Osteoblast (primary cell): ENCODE measurements at regions not wholly inside any gene's neighbourhood (a gene's known extent, or its start where the extent isn't known, plus 50 kb on each side); places are given as distances from the start of the nearest gene placed in this dataset.
A peak's percentile ranks its signal among the peaks of the same experiment; 100 is the strongest.

ENCODE experiments used
- DNase-seq: peaks from one replicate; pipeline ENCODE4 v3.0.0; 2011; ENCODE audit warnings: low spot score, mixed read lengths; ENCODE audit not compliant: insufficient read length; ENCODE audit errors: missing footprints
- H2AFZ ChIP-seq: 2 replicates; pipeline ENCODE4 v1.6.0; 2011; ENCODE audit warnings: mild to moderate bottlenecking, low read length
- H3K27ac ChIP-seq: 2 replicates; pipeline ENCODE4 v1.5.1; 2011; ENCODE audit warnings: mild to moderate bottlenecking, low read depth, low read length, moderate library complexity
- H3K27me3 ChIP-seq: 2 replicates; pipeline ENCODE4 v1.6.0; 2012; ENCODE audit warnings: mild to moderate bottlenecking, control low read depth, inconsistent platforms, low read length, moderate library complexity; ENCODE audit not compliant: insufficient read depth
- H3K36me3 ChIP-seq: 2 replicates; pipeline ENCODE4 v1.5.1; 2011; ENCODE audit warnings: mild to moderate bottlenecking, low read length, control low read depth, moderate library complexity; ENCODE audit not compliant: insufficient read depth
- H3K4me1 ChIP-seq: 2 replicates; pipeline ENCODE4 v1.5.1; 2011; ENCODE audit warnings: mild to moderate bottlenecking, low read length, control low read depth, moderate library complexity; ENCODE audit not compliant: insufficient read depth
- H3K4me2 ChIP-seq: 2 replicates; pipeline ENCODE4 v1.6.0; 2011; ENCODE audit warnings: mild to moderate bottlenecking, low read length; ENCODE audit not compliant: insufficient read depth
- H3K4me3 ChIP-seq: fragments of 200-600 bp; sonication (generic); 3 replicates; pipeline ENCODE4 v1.5.1; 2012; ENCODE audit warnings: mild to moderate bottlenecking, low read length, inconsistent platforms; ENCODE audit not compliant: insufficient read depth
- H3K79me2 ChIP-seq: 2 replicates; pipeline ENCODE4 v1.6.0; 2012; ENCODE audit warnings: mild to moderate bottlenecking, low read length, control low read depth, inconsistent platforms; ENCODE audit not compliant: insufficient read depth
- H3K9me3 ChIP-seq: 2 replicates; pipeline ENCODE4 v1.5.1; 2011; ENCODE audit warnings: low read depth, low read length, control low read depth
- H4K20me1 ChIP-seq: 2 replicates; pipeline ENCODE4 v1.6.0; 2012; ENCODE audit warnings: mild to moderate bottlenecking, low read length, control low read depth; ENCODE audit not compliant: insufficient read depth
- TF ChIP-seq, protein P1 (sequence below): IDR thresholded peaks from 2 replicates; pipeline ENCODE4 v1.5.1; 2011; ENCODE audit warnings: mild to moderate bottlenecking, low read depth, low read length, moderate library complexity; ENCODE audit errors: extremely low read depth

DNA sequence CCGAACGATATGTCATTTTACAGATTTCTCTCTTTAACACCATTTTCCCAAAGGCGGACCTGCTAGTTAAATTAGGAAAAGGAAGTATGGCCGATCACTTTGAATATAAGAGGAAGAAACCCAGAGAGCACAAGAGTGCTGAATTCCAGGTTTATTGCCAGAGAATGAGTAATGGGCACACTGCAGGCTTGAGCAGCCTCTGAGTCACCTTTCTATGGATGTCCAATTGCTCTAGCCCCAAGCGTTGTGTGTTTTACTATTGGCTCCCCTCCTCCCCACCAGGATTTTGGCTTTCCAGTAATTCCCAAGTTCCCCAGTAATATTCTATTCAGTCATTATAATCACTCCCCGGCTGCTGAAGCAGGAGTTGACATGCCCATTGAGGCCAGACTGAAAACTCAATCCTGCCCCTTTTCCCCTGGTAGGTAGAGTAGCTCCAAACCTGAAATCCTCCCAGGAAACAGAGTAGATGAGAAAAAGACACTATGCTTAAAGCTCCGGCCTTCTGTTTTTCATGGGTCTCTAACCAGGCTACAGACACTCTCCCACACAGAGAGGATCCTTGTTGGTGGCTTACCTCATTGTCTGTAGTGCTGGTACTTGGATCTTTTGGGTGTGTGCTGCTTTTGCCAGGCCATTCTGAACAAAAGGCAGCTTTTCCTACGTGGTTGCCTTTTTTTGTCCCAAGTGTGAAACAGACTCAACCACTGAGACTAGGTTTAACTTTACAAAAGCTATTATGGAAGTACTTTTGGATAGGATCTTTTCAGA, 704.3 kb upstream of the FLRT2 start:
- TF ChIP-seq, protein P1, sequence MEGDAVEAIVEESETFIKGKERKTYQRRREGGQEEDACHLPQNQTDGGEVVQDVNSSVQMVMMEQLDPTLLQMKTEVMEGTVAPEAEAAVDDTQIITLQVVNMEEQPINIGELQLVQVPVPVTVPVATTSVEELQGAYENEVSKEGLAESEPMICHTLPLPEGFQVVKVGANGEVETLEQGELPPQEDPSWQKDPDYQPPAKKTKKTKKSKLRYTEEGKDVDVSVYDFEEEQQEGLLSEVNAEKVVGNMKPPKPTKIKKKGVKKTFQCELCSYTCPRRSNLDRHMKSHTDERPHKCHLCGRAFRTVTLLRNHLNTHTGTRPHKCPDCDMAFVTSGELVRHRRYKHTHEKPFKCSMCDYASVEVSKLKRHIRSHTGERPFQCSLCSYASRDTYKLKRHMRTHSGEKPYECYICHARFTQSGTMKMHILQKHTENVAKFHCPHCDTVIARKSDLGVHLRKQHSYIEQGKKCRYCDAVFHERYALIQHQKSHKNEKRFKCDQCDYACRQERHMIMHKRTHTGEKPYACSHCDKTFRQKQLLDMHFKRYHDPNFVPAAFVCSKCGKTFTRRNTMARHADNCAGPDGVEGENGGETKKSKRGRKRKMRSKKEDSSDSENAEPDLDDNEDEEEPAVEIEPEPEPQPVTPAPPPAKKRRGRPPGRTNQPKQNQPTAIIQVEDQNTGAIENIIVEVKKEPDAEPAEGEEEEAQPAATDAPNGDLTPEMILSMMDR, result no peak
- H3K79me2 ChIP-seq, result no peaks in the 10 kb centered on the region
- no peak overlapping the region for H2AFZ ChIP-seq
- no peaks in the 10 kb centered on the region for H4K20me1 ChIP-seq
- peak; percentile 47 for DNase-seq
- H3K4me1 ChIP-seq, result no peaks in the 10 kb centered on the region
- no peak overlapping the region for H3K4me3 ChIP-seq
- no peaks in the 10 kb centered on the region for H3K9me3 ChIP-seq
- H3K4me2 ChIP-seq, result no peak overlapping the region
- no peaks in the 10 kb centered on the region for H3K36me3 ChIP-seq
- no peaks in the 10 kb centered on the region for H3K27me3 ChIP-seq
- H3K27ac ChIP-seq, result no peak overlapping the region

DNA sequence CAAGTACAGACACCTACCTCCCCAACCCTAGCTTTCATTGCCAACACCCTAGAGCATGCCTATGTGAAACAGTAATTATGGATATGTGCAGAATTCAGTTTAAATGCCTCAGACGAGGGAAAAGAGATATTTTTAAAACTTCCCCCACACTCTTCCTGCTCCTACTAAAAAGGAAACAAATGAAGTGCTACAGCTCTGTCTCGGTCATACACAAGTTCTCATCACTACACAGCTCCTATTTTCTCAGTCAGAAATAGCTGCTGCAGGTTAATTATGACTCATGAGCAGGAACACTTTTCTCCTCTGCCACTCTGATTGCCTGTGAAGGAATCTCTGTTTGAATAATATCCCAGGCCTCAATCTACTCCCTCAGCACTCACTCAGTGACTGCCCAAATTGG, 703.6 kb upstream of the FLRT2 start:
- Histone ChIP-seq H2AFZ (no peak overlapping the region), H3K4me3 (no peak overlapping the region), H3K27me3 (no peaks in the 10 kb centered on the region), H3K9me3 (no peaks in the 10 kb centered on the region), H3K36me3 (no peaks in the 10 kb centered on the region), H3K4me2 (no peak overlapping the region), H3K79me2 (no peaks in the 10 kb centered on the region), H4K20me1 (no peaks in the 10 kb centered on the region), H3K4me1 (no peaks in the 10 kb centered on the region), H3K27ac (no peak overlapping the region)
- DNase-seq, result no peak
- TF ChIP-seq, protein P1, result no peak

DNA sequence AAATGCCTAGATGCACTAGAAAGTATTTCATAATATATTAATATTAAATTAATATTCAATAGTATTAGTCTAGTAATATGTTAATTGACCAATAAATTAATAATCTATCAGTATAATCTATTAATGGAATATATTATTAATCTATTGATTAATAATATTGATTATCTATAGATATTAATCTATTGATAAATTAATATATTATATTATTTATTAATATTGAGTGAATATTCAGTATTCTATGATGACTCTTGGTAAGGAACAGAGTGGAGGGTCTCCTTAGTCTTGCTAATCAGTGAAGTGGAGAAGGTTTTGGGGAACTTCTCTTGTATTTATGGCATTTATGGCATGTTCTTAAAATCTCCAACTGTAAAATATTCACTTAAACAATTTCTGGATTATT, 679.3 kb upstream of the FLRT2 start:
- H3K4me3 ChIP-seq, result no peak overlapping the region
- H3K79me2 ChIP-seq, result no peaks in the 10 kb centered on the region
- no peaks in the 10 kb centered on the region for H3K4me1 ChIP-seq
- no peak overlapping the region for H2AFZ ChIP-seq
- H3K4me2 ChIP-seq, result no peak overlapping the region
- H3K27me3 ChIP-seq, result no peaks in the 10 kb centered on the region
- no peaks in the 10 kb centered on the region for H3K36me3 ChIP-seq
- no peaks in the 10 kb centered on the region for H4K20me1 ChIP-seq
- H3K9me3 ChIP-seq, result no peaks in the 10 kb centered on the region
- DNase-seq, result no peak
- H3K27ac ChIP-seq, result no peak overlapping the region
- TF ChIP-seq, protein P1, result no peak

DNA sequence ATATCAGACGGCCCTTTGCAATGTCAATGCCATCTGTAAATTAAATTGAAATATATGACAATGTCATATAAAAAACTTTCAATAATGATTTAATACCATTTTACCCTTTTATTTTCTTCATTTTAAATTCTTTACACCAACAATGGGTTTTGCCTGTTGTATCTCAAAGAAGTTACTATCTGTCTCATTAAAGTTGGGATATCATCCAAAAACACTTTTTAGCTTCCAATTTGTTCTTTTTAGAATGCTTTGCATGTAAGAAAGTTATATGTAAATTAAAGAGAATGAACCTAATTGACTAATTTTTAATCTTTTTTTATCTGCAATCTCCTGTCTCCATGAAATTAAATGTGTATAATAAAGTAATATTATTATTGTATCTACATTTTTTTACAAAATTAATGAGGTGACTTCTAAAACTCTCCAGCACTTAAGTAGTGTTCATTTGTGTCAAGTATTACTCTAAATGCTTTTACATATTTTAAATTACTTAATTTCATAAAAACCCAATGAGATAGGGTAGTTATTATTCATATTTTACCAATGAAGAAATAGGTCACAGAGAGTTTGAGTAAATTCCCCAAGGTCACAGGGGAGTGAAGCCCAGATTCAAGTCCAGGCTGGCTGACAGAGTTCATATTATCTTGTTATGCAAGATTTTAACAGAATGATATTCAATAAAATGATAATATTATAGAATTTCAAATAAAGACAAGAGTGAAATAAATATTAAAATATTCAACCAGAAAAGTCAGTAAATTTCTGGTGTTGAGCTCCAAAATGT, 673.0 kb upstream of the FLRT2 start:
- no peaks in the 10 kb centered on the region for H3K4me1 ChIP-seq
- H3K36me3 ChIP-seq, result no peaks in the 10 kb centered on the region
- no peaks in the 10 kb centered on the region for H4K20me1 ChIP-seq
- TF ChIP-seq, protein P1, result no peak
- H3K79me2 ChIP-seq, result no peaks in the 10 kb centered on the region
- no peaks in the 10 kb centered on the region for H3K9me3 ChIP-seq
- no peak overlapping the region for H3K27ac ChIP-seq
- no peaks in the 10 kb centered on the region for H3K27me3 ChIP-seq
- no peak overlapping the region for H3K4me3 ChIP-seq
- DNase-seq, result no peak
- H3K4me2 ChIP-seq, result no peak overlapping the region
- H2AFZ ChIP-seq, result no peak overlapping the region
